Esophagus muscularis mucosa (tissue), 4 donors: ENCODE measurements at regions not wholly inside any gene's neighbourhood (a gene's known extent, or its start where the extent isn't known, plus 50 kb on each side); places are given as distances from the start of the nearest gene placed in this dataset.

Experiments used
- CTCF ChIP-seq, 3 experiments: fragments of 200-600 bp in 2 of 3; fragments of 450-650 bp in 1 of 3; sonication (generic) in 2 of 3; IDR thresholded peaks; one replicate each; pipeline ENCODE4 v1.5.1; 2017 to 2019; ENCODE audit warnings: antibody characterized with exemption in 3 of 3, mild to moderate bottlenecking in 2 of 3, moderate library complexity in 1 of 3
- EP300 ChIP-seq: sonication (generic); formaldehyde crosslinking; IDR thresholded peaks from one replicate; pipeline ENCODE4 v1.6.1; 2017; ENCODE audit warnings: antibody characterized with exemption
- POLR2A ChIP-seq: fragments of 450-650 bp; IDR thresholded peaks from one replicate; pipeline ENCODE4 v1.6.1; 2017; ENCODE audit warnings: antibody characterized with exemption, moderate library complexity, mild to moderate bottlenecking, low read depth
- POLR2AphosphoS5 ChIP-seq, 2 donors: sonication (generic); formaldehyde crosslinking; IDR thresholded peaks; one replicate each; pipeline ENCODE4 v1.6.1; 2017; ENCODE audit warnings: antibody characterized with exemption in 2 of 2

- no peak for TF ChIP-seq CTCF (IDR thresholded peaks at IDR 0.05)
- no peak for TF ChIP-seq EP300
- no peak for TF ChIP-seq POLR2A
- TF ChIP-seq POLR2AphosphoS5 (IDR thresholded peaks at IDR 0.05) = no peak
Observed at GRCh38 chr9:72467766-72468738, 53.4 kb upstream of the TMC1 start.
